B cell (primary cell): ENCODE measurements at regions not wholly inside any gene's neighbourhood (a gene's known extent, or its start where the extent isn't known, plus 50 kb on each side); places are given as distances from the start of the nearest gene placed in this dataset.

Source experiments
- ATAC-seq: fragments of 200-7000 bp; cut with Tn5 transposase; one replicate; pipeline ENCODE4 v1.10.0; 2021; ENCODE audit warnings: low read depth, mild to moderate bottlenecking, moderate number of reproducible peaks, moderate library complexity
- CTCF ChIA-PET: fragments of 350-600 bp; sonication (Branson Sonifier 250); formaldehyde crosslinking; loops from one replicate; lab custom pipeline; 2021; ENCODE audit warnings: antibody characterized with exemption, inconsistent platforms; lab: Charles Lee
- POLR2A ChIA-PET: fragments of 350-600 bp; sonication (Branson Sonifier 250); formaldehyde crosslinking; loops from one replicate; lab custom pipeline; 2021; ENCODE audit warnings: antibody characterized with exemption; lab: Charles Lee
- DNase-seq: peaks from one replicate; pipeline ENCODE4 v3.0.0; 2013
- H2AFZ ChIP-seq: 2 replicates; pipeline ENCODE4 v1.6.1; 2012; ENCODE audit warnings: mild to moderate bottlenecking, low read depth, low read length; ENCODE audit not compliant: insufficient read depth, poor library complexity, severe bottlenecking
- H3K27ac ChIP-seq, 2 donors: 1 replicate in 1 of 2; 2 replicates in 1 of 2; pipeline ENCODE4 v1.5.1; 2012 to 2013; ENCODE audit warnings: low read length in 2 of 2, mild to moderate bottlenecking in 2 of 2, moderate library complexity in 1 of 2
- H3K27me3 ChIP-seq, 4 experiments: fragments of 200-600 bp in 1 of 4; sonication (generic) in 1 of 4; replicated peaks in 1 of 4; 1 replicate in 2 of 4; 2 replicates in 2 of 4; pipeline versions ENCODE4 v1.6.1 to v1.7.0; 2013 to 2016; ENCODE audit warnings: low read length in 3 of 4, mild to moderate bottlenecking in 2 of 4, mixed read lengths in 1 of 4, moderate library complexity in 1 of 4; ENCODE audit not compliant: insufficient read depth in 4 of 4, control insufficient read depth in 3 of 4; ENCODE audit errors: control extremely low read depth in 1 of 4
- H3K36me3 ChIP-seq, 2 experiments: replicated peaks in 1 of 2; 1 replicate in 1 of 2; 2 replicates in 1 of 2; pipeline versions ENCODE4 v1.6.1 to v1.7.1; 2013; ENCODE audit warnings: low read length in 1 of 2; ENCODE audit not compliant: insufficient read depth in 2 of 2, control insufficient read depth in 1 of 2; ENCODE audit errors: control extremely low read depth in 1 of 2, extremely low read depth in 1 of 2
- H3K4me1 ChIP-seq, 2 donors: fragments of 200-600 bp in 1 of 2; sonication (generic) in 1 of 2; 1 replicate in 1 of 2; 2 replicates in 1 of 2; pipeline versions ENCODE4 v1.5.1 to v1.6.1; 2013 to 2017; ENCODE audit warnings: low read length in 2 of 2; ENCODE audit not compliant: control insufficient read depth in 2 of 2, insufficient read depth in 2 of 2
- H3K4me2 ChIP-seq: replicated peaks from 2 replicates; pipeline ENCODE3; 2012; ENCODE audit warnings: mild to moderate bottlenecking, low read depth, low read length; ENCODE audit not compliant: poor library complexity, severe bottlenecking
- H3K4me3 ChIP-seq, 5 experiments: fragments of 200-600 bp in 1 of 5; sonication (generic) in 1 of 5; 1 replicate in 3 of 5; 2 replicates in 2 of 5; pipeline versions ENCODE4 v1.5.1 to v1.7.0; 2011 to 2016; ENCODE audit warnings: low read length in 4 of 5, mild to moderate bottlenecking in 4 of 5, low read depth in 2 of 5, control low read depth in 1 of 5, moderate library complexity in 1 of 5; ENCODE audit not compliant: insufficient read depth in 1 of 5; ENCODE audit errors: control extremely low read depth in 1 of 5, extremely low read depth in 1 of 5
- H3K79me2 ChIP-seq: fragments of 200-600 bp; sonication (generic); one replicate; pipeline ENCODE4 v1.6.0; 2016; ENCODE audit warnings: low read length; ENCODE audit not compliant: control insufficient read depth, insufficient read depth
- H3K9ac ChIP-seq: fragments of 200-600 bp; sonication (generic); 2 replicates; pipeline ENCODE4 v1.6.1; 2017; ENCODE audit warnings: mild to moderate bottlenecking, low read length, moderate library complexity
- H3K9me3 ChIP-seq, 3 donors: one replicate each; pipeline versions ENCODE4 v1.6.1 to v1.7.1; 2013; ENCODE audit warnings: low read length in 2 of 3; ENCODE audit not compliant: control insufficient read depth in 2 of 3, insufficient read depth in 1 of 3; ENCODE audit errors: control extremely low read depth in 1 of 3
- H4K20me1 ChIP-seq: 2 replicates; pipeline ENCODE4 v1.6.0; 2012; ENCODE audit warnings: mild to moderate bottlenecking, low read length; ENCODE audit not compliant: insufficient read depth, control insufficient read depth, poor library complexity, severe bottlenecking
- H3K27ac Mint-ChIP-seq: one replicate; pipeline ENCODE4 v1.8.0; 2021; ENCODE audit warnings: mixed read lengths
- H3K27me3 Mint-ChIP-seq: one replicate; pipeline ENCODE4 v1.8.0; 2021; ENCODE audit warnings: mixed read lengths
- H3K4me1 Mint-ChIP-seq: one replicate; pipeline ENCODE4 v1.8.0; 2021; ENCODE audit warnings: mixed read lengths
- H3K4me3 Mint-ChIP-seq: one replicate; pipeline ENCODE4 v1.8.0; 2021; ENCODE audit warnings: mixed read lengths
- H3K9me3 Mint-ChIP-seq: one replicate; pipeline ENCODE4 v1.8.0; 2022; ENCODE audit warnings: mixed read lengths; ENCODE audit not compliant: insufficient read depth
- EZH2 ChIP-seq: IDR thresholded peaks from 2 replicates; pipeline ENCODE4 v1.6.1; 2012; ENCODE audit warnings: borderline replicate concordance, low read depth, mild to moderate bottlenecking, moderate library complexity, low read length; ENCODE audit not compliant: insufficient read depth, poor library complexity, severe bottlenecking
- intact Hi-C: fragments of 100-400 bp; cut with micrococcal nuclease; formaldehyde crosslinking; loops from one replicate; pipeline ENCODE4 v1.10.0; 2022
- TF ChIP-seq, protein P1 (sequence below): fragments of 200-600 bp; IDR thresholded peaks from one replicate; pipeline ENCODE4 v1.8.0; 2022; ENCODE audit warnings: antibody characterized with exemption, mild to moderate bottlenecking

DNA sequence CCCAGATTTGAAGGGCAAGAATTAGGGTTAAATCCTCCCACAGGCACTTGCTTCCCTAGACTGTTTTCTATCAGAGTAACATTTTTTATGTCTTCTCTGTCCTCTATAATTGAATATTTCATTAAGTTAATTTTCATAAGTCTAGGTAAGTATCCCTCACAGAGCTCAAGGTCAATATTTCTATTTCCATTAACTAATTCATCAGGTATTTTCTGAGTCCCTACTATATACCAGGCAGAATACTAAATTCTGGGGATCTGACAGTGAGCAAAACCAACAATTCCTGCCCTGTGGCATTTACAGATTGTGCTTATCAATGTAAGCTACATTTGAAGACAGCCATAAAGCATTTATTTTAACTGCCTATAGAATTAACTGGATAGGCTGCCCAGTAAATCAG lies 86.4 kb upstream of the RBBP8 start:
- Mint-ChIP-seq H3K27ac (no peak overlapping the region), H3K4me1 (peaks cover 4% of the 10 kb centered on the region), H3K9me3 (no peaks in the 10 kb centered on the region), H3K27me3 (no peaks in the 10 kb centered on the region), H3K4me3 (no peak overlapping the region)
- ChIA-PET CTCF (interaction anchor here (1.3 to 2.6 kb wide), 3 partner anchors 15 to 565 kb away, joined by 3 to 7 read pairs (median 5); no protein-coding TSS in a partner anchor), POLR2A (no interaction called here)
- intact Hi-C loops, result loop anchor here (1.0 kb wide), 1 partner anchor 136 kb away; no protein-coding TSS in a partner anchor
- Histone ChIP-seq H3K27ac (no peak overlapping the region), H3K4me2 (no peak overlapping the region), H4K20me1 (no peaks in the 10 kb centered on the region), H3K4me1 (no peaks in the 10 kb centered on the region), H3K27me3 (no peaks in the 10 kb centered on the region), H3K9me3 (no peaks in the 10 kb centered on the region), H3K79me2 (no peaks in the 10 kb centered on the region), H3K9ac (no peak overlapping the region), H3K4me3 (no peak overlapping the region), H2AFZ (no peak overlapping the region), H3K36me3 (no peaks in the 10 kb centered on the region)
- DNase-seq (no peak), ATAC-seq (no peak)
- no peak for TF ChIP-seq EZH2
- TF ChIP-seq, protein P1, sequence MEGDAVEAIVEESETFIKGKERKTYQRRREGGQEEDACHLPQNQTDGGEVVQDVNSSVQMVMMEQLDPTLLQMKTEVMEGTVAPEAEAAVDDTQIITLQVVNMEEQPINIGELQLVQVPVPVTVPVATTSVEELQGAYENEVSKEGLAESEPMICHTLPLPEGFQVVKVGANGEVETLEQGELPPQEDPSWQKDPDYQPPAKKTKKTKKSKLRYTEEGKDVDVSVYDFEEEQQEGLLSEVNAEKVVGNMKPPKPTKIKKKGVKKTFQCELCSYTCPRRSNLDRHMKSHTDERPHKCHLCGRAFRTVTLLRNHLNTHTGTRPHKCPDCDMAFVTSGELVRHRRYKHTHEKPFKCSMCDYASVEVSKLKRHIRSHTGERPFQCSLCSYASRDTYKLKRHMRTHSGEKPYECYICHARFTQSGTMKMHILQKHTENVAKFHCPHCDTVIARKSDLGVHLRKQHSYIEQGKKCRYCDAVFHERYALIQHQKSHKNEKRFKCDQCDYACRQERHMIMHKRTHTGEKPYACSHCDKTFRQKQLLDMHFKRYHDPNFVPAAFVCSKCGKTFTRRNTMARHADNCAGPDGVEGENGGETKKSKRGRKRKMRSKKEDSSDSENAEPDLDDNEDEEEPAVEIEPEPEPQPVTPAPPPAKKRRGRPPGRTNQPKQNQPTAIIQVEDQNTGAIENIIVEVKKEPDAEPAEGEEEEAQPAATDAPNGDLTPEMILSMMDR, result no peak

DNA sequence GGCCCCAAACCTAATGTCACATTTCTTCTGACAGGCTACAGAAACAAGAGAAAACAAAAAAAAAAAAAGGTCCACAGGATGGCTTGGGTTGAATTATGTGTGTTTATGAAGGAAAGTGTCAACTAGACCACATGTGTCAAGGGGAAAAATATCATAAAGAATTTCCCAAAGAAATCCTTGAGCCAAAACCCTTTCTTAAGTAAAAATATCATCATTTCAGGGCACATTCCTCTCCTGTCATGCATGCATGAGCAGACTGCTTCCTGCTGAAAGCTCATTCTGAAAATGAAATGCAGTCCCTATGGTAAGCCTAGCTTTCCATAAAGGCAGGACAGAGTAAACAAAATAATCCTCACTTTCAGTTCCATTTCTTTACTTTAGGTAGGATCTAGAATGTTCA lies 85.7 kb upstream of the RBBP8 start:
- no peak overlapping the region for H3K4me2 ChIP-seq
- DNase-seq (no peak), ATAC-seq (no peak)
- H3K4me3 Mint-ChIP-seq, result no peak overlapping the region
- no peak overlapping the region for H2AFZ ChIP-seq
- no peaks in the 10 kb centered on the region for H3K4me1 ChIP-seq
- ChIA-PET CTCF (interaction anchor here (1.3 to 2.6 kb wide), 4 partner anchors 8 to 564 kb away, joined by 3 to 7 read pairs (median 4); no protein-coding TSS in a partner anchor), POLR2A (no interaction called here)
- no peaks in the 10 kb centered on the region for H3K79me2 ChIP-seq
- H3K36me3 ChIP-seq, result no peaks in the 10 kb centered on the region
- TF ChIP-seq EZH2, result no peak
- TF ChIP-seq, protein P1, result no peak
- H3K9me3 Mint-ChIP-seq, result no peaks in the 10 kb centered on the region
- no peaks in the 10 kb centered on the region for H3K27me3 ChIP-seq
- H3K4me3 ChIP-seq, result no peak overlapping the region
- no peaks in the 10 kb centered on the region for H3K9me3 ChIP-seq
- intact Hi-C loops, result no loop called here
- peaks cover 4% of the 10 kb centered on the region for H3K4me1 Mint-ChIP-seq
- no peaks in the 10 kb centered on the region for H3K27me3 Mint-ChIP-seq
- no peak overlapping the region for H3K9ac ChIP-seq
- no peaks in the 10 kb centered on the region for H4K20me1 ChIP-seq
- H3K27ac ChIP-seq, result no peak overlapping the region
- H3K27ac Mint-ChIP-seq, result no peak overlapping the region
